NCI-H774 (cell line): ENCODE measurements at regions not wholly inside any gene's neighbourhood (a gene's known extent, or its start where the extent isn't known, plus 50 kb on each side); places are given as distances from the start of the nearest gene placed in this dataset.

Source experiments
- DNase-seq: peaks from one replicate; lab custom pipeline; 2025; lab: John Stamatoyannopoulos, UW

DNA sequence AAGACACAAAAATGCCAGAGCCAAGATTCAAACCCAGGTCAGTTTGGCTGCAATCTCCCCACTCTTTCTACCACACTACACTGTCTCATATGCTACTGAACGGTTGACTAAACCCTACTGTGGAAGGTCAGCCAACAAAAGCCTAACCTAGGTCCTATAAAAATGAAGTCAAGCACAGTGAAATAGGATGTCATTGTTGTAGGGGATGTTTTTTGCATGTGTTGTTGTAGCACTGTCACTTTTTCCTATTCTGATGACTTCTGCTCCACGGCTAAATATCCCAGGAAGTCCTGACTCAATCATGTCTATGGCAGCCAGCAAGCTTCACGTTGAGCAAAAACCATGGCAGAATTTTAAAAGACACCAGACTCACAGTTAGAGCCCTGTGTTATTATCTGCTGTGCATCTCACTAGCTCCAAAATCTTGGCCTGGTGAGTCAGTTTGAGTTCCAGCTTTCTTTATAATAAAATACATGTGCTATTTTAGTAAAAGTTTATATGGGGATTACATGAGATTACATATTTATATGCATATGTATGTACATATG, 322.1 kb upstream of the NT5E start:
- no peak for DNase-seq

DNA sequence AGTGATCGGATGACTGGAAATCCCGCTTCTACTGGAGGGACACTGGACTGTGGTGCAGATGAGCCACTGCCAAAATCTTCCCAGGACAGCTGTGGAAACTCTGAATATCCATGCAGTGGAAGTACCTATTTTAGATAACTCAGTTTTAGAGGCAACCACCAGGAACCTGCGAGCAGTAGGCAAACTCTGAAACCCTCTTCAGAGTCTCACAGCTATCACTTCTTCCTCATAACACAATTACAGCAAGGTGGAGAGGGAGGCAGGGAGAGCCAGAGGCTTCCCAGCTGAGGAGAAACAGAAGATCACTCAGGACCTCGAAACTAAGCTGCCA, 322.8 kb upstream of the NT5E start:
- no peak for DNase-seq

DNA sequence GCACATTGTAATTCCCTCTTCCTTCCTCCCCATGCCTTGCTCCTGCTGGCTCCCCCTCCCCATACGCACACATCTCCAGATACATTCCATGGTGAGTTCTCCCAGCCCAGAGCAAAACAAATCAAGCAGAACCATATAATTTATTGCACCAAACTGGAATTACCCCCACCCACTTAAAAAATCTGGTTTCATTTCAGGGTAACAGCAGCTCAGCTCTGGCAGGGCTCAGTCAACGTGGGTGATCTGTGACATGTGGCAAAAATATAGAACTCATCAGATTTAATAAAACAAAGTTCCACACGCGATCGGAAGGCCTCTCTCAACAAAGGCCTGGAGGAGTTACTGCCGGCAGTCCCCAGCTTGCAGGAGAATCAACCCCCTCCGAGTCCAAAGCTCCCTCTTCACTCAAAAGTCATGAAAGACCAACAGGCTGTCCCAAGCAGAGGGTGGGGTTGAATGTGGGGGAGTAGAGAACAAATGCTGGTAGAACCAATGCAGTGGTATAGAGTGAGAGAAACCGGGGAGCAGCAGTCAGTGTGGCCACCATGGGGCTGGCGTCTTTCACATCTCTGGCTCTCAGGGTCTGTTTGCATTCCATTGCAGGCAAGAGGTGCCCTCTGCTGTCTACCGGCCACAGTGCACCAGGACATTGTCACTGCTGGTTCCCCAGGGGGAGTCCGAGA, 323.3 kb upstream of the NT5E start:
- peak; percentile 82 for DNase-seq

DNA sequence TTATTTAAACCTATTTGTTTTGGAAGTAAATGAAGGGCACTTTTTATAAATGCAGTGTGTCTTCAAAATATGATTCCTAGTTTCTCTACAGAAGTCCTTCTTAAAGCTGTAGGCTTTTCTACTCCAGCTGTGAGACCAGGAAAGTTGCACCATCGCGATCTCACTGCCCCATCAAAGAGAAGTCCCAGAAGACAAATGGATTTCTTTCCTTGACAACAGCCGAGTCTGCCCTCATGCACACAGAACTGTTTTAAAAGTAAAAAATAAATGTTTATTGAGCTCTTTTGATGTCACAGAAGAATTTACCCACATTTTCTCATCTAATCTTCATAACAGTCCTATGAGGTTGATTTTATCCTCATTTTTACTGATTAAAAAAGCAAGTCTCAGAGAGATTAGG, 324.4 kb upstream of the NT5E start:
- no peak for DNase-seq

DNA sequence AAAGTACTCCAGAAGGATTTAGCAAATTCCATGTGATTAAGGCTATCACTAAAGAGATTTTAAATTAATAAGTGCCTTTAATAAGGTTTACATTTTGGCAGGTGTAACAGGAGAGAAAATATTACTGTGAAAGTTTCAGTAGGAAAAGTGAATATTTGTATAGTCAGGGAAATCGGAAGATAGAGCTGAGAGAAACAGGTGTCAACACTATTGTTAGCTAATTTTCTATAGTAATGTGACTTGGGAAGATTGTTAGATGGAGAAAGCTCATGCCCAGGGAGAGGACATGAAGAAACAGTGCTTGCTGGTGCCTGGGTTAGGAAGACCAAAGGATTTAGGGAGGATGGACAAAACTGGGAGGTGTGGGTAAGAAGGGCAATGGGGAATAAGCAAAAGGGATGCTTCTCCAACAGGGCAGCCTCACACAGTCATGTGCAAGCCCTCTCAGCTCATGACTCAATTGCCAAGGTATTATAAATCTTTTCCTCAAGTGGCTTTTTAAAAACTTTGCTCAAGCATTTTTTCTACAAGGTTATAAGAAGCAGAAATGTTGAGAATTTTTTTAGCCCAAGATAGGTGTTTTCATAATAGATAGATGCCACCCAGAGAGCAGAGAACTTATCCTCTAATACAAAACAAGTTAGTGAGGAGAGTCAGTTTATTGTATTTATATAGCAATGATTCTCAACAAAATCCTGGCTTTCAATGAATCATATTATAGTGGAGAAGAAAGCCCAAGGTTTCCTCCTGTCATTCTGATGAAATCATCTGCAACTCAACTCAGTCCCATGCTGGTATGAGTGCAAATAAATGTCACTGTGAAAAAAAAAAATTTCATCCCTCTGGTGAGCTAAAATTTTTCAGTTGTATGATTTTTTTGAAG, 325.2 kb upstream of the NT5E start:
- DNase-seq, result no peak

DNA sequence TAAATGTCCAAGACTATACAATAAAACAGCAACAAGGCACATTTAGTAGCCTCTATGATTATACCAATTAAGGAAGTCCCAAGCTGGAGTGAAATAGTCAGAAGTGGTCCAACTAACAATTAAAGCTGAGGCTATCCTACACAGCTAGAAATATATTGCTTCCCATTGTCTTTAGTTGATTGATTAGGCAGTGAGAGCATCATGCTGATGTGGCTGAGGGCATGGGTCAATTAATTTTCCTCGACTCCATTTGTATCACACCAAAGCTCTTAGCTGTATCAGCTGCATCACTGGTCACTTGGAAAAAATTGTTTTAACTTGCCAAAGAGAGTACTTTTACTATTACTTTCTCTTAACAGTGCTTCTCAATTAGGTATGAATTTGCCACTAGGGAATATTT, 328.7 kb upstream of the NT5E start:
- no peak for DNase-seq

DNA sequence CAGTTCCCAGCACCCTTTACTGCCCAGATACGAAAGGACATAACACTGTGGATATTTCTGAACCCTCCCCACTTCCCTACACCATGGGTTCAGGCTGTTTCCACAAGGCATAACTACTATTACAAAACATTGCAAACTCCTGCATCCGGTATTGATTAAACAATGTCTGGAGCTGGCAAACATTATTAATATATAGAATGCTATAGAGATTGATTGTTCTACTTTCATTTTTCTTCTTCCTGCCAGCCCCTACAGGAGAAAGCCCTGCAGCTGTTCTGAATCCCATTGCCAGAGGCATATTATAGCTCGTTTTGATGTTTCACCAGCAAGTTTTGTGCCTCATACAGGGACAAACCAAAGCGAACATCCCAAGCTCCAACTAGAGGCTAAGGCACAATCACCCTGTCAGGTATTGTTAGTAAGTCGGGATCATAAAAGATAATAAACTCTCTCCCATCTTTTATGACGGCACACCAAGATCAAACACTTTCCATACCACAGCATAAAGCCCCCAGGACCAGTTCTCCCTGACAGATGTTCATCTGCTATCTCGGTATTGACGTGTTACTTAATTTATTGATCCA, 331.1 kb upstream of the NT5E start:
- no peak for DNase-seq

DNA sequence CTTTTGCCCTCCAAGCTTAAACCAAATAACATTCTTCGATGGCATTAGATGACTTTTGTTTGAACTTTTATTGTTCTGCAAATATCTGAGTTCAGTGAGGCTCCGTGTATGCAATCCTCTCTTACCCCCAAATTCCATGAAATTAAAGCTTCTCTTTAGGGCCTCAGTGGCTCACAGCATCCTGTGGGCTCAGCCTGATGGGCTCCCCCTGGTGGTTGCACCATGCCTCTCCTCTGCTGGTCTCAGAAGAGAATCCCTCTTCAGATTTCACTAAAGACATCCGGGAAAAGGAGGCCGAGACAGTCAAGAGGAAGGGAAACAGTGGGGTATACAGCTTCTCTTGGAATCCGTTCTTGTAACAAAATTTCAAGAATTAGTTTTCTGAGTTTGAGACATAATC, 331.6 kb upstream of the NT5E start:
- DNase-seq, result no peak

DNA sequence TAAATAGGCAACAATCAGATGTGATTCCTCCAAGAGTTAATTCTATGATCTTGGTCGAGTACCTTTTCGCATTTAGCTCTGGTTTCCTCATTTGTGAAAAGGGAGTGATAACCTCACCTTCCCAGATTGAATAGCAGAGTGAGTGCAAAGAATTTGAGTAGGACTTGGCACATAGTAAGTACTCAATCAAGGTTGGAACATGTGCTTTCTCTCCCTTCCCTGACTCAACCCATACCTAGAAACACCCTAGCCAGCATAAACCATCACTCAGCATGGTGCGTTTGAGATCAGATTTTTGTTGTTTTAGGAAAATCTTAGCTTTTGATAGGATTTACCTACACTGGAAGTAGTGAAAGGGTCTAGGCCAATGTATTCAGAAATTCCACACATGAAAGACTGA, 333.4 kb upstream of the NT5E start:
- DNase-seq, result no peak

DNA sequence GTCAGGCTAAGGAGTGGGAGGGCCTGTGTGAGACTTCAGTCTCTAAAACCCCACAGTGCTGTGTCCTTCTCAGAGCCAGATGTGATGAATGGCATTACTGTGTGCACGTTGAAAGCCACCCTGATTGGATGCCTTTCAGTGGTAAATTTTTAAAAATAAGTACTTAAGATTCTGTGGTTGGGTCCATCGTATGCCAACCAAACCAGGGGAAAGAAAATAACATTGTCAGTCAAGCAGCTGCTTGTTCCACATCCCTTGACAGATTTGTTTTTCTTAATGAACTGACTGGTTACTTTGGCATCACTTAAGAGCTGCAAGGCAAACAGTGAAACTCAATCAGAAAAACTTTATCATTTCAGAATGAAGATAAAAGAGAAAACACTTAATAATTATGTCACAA, 334.0 kb upstream of the NT5E start:
- DNase-seq, result no peak

DNA sequence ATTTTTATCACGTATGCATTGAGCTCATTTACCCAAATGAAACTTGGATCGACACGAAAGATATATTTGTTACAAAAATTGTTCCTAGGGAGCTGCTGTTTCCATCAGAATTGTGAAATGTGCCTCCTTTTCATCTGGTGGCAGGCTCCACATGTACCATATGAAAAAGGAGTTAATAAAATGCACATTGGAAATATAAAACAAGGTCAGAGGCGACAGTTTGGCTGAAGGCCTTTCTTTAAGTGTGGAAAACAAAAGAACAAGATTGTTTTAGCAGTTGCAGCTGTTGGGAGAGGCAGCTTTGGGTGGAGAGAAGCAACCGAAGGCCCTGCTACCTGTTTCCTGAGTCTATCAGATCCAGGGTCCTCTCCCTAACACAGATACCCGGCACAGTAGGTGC, 334.5 kb upstream of the NT5E start:
- no peak for DNase-seq

DNA sequence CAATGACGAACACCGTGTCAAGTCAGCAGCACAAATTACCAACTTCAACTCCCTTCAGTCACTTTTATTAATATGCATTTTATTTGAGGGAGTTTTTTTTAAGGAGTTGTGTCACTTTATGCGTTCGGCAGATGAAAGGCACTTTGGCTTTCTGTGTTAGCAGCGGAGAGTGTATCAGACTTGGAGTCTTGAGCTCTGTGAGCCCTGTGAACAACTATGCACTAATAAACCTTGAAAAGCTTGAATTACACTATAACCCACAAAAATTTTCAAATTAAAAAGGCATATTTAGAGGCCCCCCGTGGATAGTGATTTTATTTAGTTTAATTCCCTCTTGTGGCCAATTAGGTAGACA, 335.3 kb upstream of the NT5E start:
- no peak for DNase-seq

DNA sequence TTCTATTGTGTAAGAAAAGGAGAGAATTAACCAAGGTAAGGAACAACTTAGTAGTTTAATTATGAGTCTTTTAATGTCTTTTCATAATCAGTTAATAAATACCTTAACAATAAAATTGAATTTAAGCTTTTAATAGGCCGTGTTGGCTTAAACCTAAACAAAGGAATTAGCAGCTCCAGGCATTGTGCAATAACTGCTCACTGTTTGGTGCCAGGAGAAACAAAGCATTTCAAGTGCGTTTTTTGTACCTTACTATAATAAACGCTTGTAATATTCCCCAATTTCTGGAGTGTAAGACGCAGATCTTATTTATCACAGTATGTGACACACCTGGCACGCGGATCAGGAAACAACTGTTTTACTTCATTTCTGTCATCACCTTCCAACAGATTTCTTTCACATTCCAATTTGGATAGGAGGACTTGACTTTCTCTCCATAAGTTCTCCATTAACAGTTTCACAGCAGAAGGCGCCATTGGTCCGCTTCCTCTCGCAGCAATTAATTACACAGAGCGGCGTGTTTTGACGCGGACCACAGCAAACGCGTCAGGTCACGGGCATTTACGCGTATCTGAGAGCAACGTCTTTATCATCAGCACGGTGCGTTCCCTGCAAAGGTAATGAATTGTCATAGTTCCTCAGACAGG, 335.8 kb upstream of the NT5E start:
- peak; percentile 89 for DNase-seq

DNA sequence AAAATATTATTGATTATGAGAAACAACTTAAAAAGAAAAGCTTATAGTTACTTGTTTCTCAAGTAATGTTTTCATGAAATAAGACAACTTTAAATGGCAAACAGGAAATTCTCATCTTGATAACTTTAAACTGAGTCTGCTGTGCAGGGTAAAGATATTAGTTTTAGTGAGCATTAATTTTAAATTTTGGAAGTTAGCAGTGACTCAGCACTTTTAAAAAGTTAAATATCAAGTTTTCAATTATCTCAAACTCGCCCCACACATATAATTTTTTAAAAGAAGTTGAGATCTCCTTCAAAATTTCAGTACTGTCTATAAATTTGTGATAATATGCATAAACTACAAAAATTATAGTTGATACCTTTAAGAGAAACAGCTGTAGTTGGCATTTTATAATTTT, 337.3 kb upstream of the NT5E start:
- no peak for DNase-seq

DNA sequence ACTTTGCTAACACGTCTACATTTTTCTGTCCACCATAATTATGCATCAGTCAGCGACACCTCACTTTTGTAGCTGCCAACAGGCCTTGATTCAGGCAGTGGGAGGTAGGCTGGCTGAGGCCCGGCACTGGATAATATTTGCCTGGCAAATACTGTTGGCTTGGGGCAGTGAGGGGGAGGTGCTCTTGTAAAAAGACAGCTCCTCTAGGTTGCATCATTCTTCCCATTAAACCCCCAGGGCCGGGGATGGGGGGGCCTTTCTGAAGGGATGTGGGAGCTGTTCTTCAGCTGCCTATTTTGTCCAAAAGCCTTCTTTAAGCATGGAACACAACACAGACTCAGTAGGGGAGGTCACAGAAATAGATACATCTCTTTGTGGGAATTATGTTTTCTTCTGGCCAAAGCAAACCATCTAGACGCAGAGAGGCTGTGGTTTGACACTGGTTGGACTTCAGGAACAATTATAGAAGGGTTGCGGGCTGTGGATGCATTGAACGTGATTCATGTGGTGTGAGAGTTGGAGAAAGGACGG, 338.3 kb upstream of the NT5E start:
- no peak for DNase-seq

DNA sequence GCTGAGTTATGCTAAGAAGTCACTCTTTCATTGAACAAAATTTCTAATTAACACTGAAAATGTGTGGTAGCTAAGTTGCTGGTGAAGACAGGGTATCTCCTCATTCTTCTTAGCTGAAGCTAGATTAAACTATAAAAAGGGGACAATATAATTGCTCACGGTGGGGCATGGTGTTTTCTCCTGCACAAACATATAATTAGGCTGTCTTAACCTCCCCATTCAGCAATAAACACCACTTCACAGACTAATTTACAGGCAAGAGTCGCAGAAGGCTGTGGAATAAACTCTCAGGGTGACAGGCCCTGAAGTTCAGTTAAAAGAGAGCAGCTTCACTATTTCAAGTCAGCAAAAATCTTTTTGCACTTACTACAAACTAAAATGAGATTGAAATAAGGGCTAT, 338.9 kb upstream of the NT5E start:
- DNase-seq, result no peak

DNA sequence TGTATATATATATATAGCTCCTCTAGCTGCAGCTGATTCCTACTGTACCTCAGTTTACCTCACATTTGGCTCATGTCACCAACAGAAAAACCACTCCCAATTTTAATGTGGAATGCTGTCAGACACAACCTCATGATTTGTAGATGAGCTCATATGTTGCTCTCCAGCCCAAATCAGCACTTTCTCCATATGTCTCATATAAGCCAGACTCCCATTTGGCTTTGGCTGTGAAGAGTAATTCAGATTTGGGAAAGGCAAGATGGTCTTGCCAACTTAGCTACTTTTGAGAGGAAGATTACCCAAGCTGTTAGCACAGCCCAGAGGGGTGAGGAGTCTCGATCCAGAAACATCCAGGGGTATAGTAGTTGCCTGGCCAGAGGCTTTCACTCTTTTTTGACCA, 342.2 kb upstream of the NT5E start:
- DNase-seq, result no peak

DNA sequence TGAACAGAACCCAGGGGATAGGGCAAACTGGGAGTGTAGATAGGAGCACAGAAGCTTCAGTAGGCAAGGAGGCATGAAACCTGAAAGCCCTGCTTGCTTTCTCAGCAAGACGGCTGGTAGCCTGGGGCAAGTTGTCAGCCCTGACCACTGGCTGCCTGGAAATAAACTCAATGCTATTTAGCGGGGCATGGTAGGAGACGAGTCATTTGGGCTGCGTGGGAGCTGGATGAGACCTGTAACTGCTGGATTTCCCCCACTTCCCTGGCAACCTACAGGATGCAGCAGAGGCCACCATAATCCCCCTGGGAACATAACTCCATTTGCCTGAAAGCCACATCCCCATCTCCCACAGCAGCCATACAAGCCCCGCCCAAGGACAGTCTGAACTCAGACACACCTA, 332.6 kb upstream of the TBX18 start:
- no peak for DNase-seq

DNA sequence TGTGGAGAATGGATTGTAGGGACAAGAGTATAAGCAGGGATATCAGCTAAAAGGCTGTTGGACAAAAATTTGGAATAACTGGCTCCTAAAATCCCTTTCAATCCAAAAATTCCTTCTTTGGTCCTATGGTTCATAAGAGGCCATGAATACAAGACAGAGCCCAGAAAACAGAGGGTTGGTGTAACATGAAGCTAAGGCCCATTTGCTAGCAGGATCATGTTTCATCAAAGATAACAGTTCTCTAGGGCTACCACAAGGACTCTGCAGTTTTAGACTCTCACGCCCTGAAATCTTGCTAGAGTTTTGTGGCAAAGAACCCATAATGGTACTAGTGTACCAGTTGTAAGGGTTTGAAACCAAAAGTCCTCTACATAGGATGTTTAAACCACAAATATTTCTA, 327.8 kb upstream of the TBX18 start:
- no peak for DNase-seq

DNA sequence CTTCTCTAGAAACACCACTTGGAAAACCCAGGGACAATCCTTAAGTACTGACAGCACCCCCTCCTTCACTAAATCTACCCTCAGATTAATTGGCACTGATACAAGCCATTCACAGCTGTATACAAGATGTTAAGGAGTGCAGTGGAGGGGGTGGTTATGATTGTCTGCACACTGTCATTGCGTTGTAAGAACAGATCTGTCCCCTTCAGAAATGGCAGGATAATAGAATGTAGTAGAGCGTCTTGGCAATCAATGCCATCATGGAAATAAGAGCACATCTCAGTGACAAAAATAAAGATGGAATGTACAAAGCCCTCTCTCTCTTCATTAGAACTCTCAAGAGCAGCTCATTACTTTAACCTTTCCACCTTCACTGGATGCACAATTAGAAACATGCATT, 324.9 kb upstream of the TBX18 start:
- DNase-seq, result no peak

DNA sequence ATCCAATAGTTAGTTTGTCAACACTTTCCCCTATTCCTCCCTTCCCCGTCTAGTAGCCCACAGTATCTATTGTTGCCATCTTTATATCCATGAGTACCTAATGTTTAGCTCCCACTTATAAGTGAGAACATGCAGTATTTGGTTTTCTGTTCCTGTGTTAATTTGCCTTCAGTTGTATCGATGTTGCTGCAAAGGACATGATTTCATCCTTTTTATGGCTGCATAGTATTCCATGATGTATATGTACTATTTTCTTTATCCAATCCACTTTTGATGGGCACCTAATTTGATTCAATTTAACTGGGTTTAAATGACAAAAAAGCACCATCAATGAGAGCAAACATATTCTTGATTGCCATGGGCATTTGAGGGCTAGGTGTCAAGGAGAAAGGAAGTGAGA, 321.5 kb upstream of the TBX18 start:
- DNase-seq, result no peak

DNA sequence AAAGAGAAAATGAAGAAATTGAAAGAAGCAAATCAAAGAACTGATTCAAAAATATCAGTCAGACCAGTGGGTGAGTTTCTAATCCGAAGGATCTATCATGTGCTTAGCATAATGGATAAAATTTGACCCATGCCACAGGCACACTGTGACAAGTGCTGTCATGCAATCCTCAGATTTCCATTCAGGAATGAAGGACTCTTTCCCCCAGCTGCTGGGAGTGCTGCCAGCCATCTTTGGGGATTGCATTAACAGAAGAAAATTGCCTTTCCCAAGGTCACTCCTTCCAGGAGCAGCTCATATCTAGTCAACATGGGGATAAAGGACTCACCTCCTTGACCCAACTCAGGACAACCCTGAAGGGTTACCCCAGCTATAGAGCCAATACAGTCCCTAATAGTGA, 316.7 kb upstream of the TBX18 start:
- no peak for DNase-seq

DNA sequence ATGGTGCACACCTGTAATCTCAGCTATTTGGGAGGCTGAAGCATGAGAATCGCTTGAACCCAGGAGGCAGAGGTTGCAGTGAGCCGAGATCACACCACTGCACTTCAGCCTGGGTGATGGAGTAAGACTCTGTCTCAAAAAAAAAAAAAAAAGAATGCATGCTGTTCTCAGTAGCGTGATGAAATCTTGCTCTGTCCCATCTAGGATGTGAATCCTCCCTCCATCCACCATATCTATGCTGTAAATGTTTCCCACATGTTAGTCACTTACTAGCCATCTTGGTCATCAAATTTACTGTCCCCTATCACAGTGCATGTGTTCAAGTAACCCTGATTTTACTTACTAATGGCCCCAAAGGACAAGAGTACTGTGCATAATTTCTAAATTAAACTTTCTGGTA, 315.4 kb upstream of the TBX18 start:
- no peak for DNase-seq
